ENCODE measurements at regions not wholly inside any gene's neighbourhood (a gene's known extent, or its start where the extent isn't known, plus 50 kb on each side); places are given as distances from the start of the nearest gene placed in this dataset.
A peak's percentile ranks its signal among the peaks of the same experiment; 100 is the strongest.
"Not testable (repeated sequence)": the region's sequence is repeated elsewhere in the genome, so short reads cannot be mapped to it uniquely, and the experiment has no call there.

DNA sequence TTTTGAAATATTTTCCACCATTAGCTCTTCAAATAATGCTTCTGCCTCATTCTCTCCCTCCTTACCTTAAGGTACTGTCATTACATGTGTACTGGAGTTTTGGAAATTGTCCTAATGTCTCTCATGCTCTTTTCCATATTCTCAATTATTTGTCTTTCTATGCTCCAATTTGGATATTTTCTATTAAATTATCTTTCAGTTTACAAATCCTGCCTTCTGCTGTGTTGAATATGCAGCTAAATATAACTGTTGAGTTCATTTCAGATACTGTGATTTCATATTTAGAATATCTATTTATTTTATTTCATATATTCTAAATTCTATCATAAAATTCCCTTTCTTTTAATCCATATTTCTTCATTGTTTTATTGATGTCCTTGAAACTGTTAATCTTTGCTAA lies 388.0 kb upstream of the CDIN1 start:
- no peak for DNase-seq

DNA sequence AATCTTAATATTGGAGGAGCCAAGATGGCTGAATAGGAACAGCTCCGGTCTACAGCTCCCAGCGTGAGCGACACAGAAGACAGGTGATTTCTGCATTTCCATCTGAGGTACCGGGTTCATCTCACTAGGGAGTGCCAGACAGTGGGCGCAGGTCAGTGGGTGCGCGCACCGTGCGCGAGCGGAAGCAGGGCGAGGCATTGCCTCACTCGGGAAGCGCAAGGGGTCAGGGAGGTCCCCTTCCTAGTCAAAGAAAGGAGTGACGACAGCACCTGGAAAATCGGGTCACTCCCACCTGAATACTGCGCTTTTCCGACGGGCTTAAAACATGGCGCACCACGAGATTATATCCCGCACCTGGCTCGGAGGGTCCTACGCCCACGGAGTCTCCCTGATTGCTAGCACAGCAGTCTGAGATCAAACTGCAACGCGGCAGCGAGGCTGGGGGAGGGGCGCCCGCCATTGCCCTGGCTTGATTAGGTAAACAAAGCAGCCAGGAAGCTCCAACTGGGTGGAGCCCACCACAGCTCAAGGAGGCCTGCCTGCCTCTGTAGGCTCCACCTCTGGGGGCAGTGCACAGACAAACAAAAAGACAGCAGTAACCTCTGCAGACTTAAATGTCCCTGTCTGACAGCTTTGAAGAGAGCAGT lies 383.9 kb upstream of the CDIN1 start:
- DNase-seq: not testable (repeated sequence)

DNA sequence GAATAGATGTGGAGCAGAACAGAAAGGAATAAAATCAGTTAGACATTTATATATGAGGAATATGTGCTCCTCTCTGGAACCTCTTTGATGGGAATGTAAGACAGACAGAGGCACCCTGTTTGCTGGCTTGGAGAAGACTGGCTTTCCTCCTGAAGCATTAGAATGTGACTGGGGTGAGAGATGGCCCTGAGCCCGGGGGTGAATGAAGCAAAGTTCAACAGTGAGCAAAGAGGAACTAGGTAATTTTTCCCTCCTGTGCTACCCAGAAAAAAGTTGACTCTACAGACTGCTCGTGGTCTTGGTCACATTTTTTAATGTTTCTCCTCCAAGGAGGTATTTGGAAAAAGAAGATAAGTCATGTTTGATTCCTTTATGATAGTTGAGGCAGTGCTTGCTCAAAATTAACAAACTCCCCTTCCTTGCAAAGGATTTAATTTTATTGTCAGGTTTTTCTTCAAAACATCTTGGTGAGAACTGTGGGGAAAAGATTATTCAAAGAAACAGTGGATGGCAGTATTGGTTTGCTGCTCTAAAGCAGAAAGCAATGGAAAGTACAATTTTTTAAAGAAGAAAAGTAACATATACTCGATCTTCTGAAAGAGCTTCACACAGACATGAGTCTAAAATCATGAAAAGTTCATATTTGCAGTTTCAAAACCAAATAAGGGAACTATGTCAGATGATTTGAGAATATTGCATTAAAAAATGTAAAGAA lies 370.4 kb upstream of the CDIN1 start:
- DNase-seq: no peak

DNA sequence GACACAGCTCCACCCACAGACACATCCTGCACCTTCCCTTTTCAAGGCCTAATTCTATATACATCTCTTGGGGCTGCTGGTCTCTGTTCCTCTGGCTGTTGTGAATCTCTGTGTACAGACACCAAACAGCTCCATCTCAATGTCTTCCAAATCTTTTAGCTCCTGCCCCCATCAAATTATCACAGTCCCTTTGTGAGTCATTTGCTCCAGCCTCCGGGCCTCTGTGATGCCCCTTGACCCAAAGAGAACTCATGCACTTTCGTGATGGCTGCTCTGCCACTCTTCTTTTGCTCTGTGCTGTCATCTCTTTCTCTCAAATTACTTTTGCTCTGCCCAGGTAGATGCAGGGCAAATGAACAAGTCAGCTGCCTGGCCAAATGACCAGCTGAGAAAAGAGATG lies 369.0 kb upstream of the CDIN1 start:
- DNase-seq: no peak

DNA sequence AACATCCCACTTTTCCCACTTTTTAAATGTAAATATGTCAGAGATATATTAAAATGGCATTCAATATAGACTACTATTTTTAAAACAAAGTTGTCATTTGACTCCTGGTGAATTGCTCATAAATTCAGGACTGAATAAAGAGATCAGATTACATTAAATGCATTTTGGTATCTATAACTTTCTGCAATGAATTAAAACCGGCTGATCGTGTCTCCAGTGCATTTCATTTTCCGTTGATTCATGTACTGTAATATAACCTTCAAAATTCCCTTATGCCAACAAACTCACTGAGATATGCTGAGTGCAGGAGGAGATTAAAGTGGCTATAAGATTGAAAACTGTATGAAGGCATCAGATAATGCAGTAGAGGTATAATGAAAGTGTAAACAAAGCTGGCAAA lies 361.1 kb upstream of the CDIN1 start:
- no peak for DNase-seq

DNA sequence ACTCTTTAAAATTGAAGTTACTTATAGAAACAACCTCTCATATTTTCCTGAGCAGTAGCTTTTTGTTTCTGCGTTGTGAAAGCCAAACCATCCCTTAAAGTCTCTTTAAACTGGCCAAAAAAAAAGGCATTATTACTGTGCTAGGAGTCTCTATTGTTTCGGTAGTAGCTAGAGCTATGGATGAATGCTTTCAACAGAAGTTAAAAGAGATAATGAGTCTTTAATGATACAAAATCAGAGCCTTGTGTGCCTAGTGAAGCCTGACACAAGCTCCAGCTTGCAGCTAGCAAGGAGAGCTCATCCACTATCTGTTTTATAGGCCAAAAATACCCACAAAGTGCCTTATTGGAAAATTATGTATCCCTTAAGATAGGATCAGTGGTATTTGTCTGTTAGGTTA lies 360.4 kb upstream of the CDIN1 start:
- DNase-seq: no peak

DNA sequence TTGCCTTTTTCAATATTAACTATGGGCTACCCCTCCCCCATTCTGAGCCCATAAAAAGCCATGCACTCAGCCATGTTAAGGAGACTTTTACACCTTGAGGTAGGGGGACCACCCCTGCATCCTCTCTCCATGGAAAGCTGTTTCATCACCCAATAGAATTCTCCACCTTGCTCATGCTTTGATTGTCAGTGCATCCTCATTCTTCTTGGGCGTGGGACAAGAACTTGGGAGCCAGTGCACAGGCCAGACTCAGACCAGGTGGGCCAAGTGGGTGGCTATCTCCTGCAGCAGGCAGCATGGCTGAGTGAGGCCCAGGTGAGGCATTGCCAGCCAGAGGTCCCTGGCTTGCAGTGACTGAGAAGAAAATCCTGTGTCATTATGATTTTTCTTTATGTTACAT lies 357.4 kb upstream of the CDIN1 start:
- DNase-seq: no peak

DNA sequence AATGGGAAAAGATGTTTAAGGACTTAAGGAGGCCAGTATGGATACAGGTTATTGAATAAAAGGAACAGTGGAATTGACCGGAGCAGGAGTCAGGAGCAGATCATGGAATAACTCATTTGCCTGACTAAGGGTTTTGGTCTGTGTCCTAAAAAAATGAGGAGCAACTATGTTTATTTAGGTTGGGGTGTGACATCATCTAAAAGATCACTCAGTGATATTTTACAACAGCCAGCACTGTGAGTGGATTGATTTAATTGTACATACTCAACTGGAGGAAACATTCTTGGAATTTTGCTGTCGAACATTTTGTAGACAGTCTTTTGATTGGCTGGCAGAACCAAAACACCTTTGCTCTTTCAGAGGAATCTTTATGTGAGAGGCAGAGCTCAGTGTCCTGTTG lies 348.6 kb upstream of the CDIN1 start:
- DNase-seq: peak; percentile 64

DNA sequence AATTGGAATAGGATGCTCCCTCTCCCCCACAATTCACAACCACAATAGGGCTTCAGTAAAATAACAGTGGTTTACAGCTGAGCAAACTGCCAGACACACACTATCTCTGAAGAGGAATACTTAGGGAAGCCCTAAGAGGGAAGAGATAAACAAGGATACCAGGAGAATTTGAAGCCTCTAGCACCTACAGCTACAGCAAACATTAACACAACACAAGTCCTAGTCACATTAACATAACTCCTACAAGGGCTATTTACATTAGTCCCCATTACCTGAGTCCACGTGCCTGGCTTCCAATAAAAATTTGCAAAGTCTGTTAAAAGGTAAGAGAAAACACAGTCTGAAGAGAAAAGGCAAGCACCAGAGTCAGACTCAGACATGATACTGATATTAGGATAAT lies 346.9 kb upstream of the CDIN1 start:
- no peak for DNase-seq

DNA sequence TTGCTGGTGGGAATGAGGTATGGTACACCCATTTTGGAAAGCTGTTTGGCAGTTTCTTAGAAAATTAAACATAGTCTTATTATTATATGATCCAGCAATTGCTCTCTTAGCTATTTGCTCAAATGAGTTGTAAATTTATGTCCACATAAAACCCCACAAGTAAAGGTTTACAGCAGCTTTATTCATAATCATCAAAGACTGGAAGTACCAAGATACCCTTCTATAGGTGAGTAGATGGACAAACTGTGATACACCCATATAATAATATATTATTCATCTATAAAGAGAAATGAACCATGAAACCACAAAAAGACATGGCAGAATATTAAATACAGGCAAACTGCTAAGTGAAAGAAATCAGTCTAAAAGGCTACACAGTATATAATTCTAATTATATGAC lies 344.7 kb upstream of the CDIN1 start:
- DNase-seq: no peak

DNA sequence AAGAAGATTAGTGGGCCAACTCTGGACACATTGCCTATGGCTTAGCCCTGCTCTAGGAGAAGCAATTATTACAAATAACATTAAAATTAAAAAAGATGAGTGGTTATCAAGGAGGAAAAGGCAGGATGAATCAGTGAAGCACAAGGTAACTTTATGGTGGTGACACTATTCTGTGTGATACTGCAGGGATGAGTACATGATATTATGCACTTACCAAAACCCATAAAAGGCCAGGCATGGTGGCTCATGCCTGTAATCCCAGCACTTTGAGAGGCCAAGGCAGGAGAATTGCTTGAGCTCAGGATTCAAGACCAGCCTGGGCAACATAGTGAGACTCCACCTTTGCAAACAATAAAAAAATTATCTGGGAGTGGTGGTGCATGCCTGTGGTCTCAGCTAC lies 344.3 kb upstream of the CDIN1 start:
- DNase-seq: no peak

DNA sequence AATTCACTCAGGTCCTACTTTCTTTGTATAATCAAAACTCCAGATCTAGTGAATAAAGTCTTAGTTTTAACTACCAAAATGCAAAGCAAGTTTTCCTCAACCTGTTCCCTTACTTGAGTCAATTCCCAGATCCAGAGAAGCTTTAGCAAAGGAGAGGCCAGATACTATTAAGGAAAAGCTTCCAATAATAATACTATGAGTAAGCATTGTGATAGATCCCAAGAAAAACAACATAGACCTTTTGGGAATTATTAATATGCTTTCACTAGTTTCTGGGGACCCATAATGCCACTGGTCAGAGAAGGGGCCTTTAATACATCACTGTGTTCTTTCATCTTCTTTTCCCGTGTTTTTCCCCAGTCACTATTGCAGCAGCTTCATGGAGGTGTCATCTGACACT lies 339.9 kb upstream of the CDIN1 start:
- peak; percentile 17 for DNase-seq

DNA sequence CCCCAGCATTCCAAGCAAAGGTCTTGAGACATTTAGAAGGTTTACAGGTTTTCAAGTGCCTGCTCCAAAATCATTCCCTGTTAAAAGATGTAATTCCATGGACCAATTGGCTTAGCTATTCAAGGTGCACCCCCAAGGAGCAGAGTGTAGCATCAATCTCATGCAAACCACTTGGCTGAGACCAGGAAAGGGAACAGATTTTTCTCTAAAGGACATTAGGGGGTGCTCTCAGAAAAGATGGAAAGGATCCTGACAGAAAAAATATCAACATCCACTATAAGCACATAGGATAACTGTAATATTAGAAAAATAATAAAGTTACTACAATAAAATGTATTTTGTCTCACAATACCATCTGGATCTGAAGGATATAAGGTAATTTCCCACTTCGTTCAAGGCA lies 328.0 kb upstream of the CDIN1 start:
- DNase-seq: peak; percentile 3

DNA sequence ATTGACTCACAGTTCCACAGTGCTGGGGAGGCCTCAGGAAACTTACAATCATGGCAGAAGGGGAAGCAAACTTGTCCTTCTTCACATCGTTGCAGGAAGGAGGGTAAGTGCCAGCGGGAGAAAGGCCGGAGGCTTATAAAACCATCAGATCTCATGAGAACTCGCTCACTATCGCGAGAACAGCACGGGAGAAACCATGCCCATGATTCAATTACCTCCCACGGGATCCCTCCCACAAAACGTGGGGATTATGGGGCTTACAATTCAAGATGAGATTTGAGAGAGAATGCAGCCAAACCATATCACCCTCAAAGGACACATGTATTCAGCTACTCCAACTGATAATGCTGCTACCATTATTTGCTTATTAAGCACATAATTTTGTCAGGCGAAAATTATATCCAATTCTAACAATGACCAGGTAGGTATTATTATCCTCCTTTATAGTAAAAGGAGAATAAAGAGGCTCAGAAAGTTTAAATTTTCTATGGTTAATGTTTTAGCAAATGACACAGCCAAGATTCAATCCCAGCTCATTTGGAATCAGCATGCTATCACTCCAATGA lies 327.2 kb upstream of the CDIN1 start:
- DNase-seq: no peak

DNA sequence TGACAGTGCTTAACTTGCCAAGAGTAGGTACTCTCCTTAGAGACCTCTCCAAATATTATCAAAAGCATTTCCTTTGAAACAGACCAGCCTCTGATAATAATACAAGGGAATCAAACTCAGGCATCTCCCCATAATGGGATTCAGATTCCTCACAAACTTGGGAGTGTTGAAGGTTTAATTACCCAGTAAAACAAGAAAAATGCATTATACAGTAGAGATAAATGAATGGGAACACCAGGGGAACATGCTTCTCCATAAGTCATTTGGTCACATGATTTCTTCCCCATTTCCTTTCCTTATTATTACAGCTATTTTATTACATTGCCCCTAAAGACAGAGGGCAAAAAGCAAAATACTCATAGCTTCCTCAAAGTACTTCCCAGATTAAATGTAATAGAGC lies 325.0 kb upstream of the CDIN1 start:
- DNase-seq: no peak

DNA sequence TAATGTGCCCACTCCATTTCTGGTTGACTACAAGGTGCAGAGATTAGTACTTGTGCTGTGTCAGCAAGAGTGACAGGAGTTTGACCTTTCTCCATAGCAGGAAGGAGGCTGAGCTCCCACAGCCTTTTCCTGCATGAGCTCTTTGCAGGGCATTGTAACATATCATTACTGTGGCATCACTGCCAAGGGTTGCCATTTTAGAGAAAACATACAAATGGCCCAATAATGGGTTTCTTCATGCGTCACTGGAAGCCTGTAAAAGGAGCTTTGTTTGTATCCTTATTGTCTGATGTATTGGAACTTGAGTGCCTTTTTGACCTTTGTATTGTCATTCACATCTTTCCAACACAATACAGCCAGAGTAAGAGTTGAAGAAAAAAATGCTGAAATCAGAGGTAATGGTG lies 323.0 kb upstream of the CDIN1 start:
- DNase-seq: no peak

DNA sequence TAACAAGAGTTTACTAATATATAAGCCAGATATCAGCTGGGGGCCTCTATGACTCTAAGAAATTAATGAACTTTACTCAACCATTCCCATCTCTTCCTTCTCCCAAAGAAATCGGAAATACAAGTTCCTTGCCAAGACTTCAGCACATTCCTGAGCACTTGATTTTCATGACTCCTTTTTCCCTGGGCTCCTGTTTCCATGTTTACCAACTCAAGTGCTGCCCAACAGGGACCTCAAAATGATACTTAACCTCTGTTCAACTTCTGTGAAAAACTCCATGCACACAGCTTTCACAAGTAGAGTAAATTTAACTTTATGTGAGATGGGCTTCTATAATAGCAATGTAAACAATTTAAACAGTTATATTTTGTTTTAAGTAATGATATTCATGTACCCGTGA lies 315.8 kb upstream of the CDIN1 start:
- no peak for DNase-seq

DNA sequence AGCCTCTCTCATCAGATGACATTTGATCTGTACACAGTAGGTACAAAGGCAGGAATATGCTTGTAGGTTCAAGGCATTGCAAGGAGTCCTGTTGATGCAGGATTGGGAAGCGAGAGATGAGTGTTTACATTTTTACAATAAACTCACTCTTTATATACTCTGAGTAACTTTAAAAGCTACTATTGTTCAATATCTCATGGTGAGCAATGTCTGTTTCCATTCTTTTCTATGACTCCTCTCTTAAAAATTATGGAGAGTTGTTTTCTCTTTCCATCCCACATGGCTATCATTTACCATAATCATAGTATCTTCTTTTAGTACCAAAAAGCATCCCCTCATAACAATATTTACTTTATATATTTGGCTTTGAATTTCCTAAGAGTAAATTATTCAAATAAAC lies 314.0 kb upstream of the CDIN1 start:
- peak; percentile 11 for DNase-seq

DNA sequence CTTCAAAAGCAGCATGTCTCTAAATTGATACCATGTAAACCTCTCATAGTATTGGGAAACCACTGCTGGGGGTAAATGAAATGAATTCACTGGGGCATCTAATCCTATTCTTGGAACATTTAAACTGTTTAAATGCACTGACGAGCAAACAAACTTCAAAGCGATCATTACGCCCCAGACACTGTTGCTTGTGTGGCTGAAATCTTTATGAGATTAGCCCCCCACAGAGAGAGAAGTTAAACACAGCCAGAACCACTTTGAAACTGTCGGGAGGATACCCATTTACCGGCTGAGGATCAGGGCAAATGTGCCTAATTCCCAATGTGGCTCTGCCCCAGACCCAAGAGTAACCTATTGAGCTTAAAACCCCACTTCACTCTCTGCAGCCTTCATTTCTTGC lies 308.4 kb upstream of the CDIN1 start:
- DNase-seq: no peak

DNA sequence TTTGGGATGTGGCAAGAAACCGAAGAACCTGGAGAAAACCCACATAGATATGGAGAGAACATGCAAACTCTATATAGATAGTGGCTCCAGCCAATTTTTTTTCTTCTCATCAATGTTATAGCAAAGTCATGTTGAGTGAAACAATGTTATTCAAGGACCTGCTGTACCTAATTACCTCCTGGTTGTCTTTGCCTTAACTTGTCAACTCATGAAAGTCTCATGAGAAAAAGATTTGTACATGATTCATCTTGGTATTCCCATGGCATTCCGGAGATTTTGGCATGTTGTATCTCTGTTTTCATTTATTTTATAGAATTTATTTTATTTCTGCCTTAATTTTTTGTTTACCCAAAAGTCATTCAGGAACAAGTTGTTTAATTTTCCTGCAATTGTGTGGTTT lies 303.8 kb upstream of the CDIN1 start:
- DNase-seq: peak; percentile 30

DNA sequence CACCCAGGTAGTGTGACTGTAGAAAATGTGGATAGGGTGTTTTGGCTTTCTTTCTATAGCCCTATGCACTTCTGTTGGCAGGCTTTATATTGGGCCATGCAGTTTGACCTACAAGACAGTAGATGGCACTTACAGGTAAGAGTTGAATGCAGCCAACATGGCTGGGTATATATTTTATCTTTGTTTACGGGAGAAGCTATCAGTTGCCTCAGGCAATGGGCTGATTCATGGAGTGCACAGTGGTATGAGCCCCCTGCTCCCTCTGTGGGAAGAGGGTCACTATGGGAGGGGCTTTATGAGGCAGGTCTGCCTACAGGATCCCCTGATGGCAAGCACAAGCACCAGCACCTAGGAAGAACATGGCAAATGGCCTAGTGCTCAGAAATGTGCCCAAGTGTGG lies 301.2 kb upstream of the CDIN1 start:
- DNase-seq: peak; percentile 12

DNA sequence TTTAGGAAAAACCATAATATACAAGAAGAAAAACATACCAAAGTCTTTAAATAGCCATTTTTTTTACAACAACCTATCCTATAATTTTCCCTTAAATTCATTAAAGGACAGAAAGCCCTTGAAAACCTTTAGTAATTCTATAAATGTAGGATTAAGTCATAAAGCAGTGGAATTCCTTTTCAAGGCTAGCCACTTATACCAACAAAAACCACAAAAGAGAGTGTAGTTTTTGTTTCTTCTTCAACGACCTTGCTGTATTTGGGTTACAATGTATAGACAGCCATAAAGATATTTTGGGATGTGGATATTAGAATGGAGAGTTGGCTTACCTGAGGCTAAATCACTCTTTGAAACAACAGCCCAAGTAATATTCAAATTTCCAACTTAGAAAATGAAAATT lies 296.6 kb upstream of the CDIN1 start:
- no peak for DNase-seq

DNA sequence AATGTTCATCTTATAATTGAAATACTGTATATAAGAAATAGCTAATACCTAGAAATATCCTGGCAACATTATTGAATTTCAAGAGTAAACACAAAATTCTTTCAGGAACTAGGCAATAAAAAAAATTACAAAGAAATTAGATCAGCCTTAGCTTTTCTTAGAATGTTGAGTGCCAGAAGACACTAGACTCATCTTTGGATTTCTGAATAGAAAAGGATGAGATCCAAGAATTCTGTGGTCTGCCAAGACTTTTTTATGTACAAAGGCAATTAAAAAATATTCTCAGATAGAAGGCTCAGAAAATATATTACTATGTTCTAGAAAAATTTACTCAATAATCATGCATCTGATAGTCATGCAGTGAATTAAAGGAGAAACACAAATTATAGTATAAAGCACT lies 294.5 kb upstream of the CDIN1 start:
- DNase-seq: no peak

DNA sequence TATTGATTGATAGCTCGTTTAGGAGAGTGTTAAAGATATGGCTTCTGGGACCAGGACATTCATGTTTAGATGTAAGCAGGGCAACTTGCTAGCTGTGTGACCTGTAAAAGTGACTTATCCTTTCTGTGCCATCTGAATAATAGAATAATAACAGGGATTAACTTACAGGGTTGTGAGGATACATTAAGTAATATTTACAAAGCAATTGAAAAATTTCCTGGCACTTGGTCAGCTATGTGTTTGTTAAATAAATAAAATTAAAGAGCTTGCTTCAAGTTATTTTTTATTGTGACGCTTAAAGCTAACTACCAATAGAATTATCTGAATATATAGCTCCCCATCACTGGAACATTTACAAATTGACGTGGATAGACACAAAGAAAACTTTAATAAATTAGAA lies 287.9 kb upstream of the CDIN1 start:
- DNase-seq: no peak

DNA sequence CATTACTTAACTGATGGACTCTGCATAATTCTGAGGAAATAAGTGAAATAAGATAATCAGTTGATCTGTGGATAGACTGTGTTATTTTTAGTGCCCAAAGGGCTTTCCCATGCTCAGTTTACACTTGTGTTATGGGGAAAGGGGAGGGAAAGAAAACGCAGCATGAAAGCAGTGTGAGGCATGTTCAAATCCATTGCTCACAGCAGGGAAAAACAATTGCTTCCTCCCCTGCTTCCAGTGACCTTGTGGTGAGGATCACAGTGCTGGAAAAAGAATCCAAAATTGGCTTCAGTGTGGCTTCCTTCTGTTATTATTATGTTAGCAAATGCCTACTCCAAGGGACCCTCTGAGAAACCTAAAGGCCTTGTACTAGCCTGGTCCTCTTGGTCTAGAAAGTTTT lies 285.1 kb upstream of the CDIN1 start:
- peak; percentile 38 for DNase-seq

Data from fibroblast of skin of back (primary cell).